Coronary artery (tissue), 2 donors: ENCODE measurements at regions not wholly inside any gene's neighbourhood (a gene's known extent, or its start where the extent isn't known, plus 50 kb on each side); places are given as distances from the start of the nearest gene placed in this dataset.

Experiments
- DNase-seq: peaks from one replicate; pipeline ENCODE4 v3.0.0-alpha.2; 2017; ENCODE audit warnings: low spot score
- H3K27ac ChIP-seq, 2 donors: fragments of 200-600 bp; sonication (generic); one replicate each; pipeline ENCODE4 v1.5.1; 2016 to 2019
- H3K4me3 ChIP-seq: fragments of 200-600 bp; sonication (generic); 2 replicates; pipeline ENCODE4 v1.5.1; 2016; ENCODE audit warnings: mild to moderate bottlenecking, moderate library complexity
- TF ChIP-seq, protein P1 (sequence below): fragments of 200-600 bp; sonication (generic); IDR thresholded peaks from one replicate; pipeline ENCODE4 v1.5.1; 2019; ENCODE audit warnings: antibody characterized with exemption

DNA sequence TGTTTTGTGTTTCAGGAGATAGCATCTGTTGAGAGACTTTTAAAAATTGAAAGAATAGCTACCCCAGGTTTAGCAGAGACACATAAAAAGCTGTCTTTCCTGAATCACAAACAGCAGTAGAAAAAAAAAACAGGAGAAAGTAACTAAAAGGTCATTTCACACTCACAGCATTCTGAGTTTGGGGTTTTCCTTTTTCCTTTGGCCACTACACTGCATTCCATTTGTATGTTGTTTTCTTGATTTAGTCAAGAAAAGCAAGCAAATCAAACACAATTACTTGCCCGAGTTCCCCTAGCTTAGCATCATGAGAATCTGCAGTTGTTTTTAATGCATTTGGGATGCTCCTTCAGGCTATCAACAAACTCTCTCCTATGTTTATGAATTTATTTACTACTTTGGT is 161.0 kb downstream of the KCTD12 start:
- TF ChIP-seq, protein P1, sequence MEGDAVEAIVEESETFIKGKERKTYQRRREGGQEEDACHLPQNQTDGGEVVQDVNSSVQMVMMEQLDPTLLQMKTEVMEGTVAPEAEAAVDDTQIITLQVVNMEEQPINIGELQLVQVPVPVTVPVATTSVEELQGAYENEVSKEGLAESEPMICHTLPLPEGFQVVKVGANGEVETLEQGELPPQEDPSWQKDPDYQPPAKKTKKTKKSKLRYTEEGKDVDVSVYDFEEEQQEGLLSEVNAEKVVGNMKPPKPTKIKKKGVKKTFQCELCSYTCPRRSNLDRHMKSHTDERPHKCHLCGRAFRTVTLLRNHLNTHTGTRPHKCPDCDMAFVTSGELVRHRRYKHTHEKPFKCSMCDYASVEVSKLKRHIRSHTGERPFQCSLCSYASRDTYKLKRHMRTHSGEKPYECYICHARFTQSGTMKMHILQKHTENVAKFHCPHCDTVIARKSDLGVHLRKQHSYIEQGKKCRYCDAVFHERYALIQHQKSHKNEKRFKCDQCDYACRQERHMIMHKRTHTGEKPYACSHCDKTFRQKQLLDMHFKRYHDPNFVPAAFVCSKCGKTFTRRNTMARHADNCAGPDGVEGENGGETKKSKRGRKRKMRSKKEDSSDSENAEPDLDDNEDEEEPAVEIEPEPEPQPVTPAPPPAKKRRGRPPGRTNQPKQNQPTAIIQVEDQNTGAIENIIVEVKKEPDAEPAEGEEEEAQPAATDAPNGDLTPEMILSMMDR, result no peak
- no peak for DNase-seq
- no peak overlapping the region for H3K4me3 ChIP-seq
- no peak overlapping the region for H3K27ac ChIP-seq

- Histone ChIP-seq H3K4me3 (no peak overlapping the region), H3K27ac (no peak overlapping the region)
- TF ChIP-seq, protein P1, result no peak
- DNase-seq, result no peak
Observed at GRCh38 chr13:76724421-76724820, 161.8 kb downstream of the KCTD12 start.

GRCh38 chr13:76723551-76724232 is 162.5 kb downstream of the KCTD12 start:
- no peak overlapping the region for H3K4me3 ChIP-seq
- DNase-seq, result no peak
- peak overlapping the region in 1 of 2 donors; percentile 26 for H3K27ac ChIP-seq
- TF ChIP-seq, protein P1, result no peak

DNA sequence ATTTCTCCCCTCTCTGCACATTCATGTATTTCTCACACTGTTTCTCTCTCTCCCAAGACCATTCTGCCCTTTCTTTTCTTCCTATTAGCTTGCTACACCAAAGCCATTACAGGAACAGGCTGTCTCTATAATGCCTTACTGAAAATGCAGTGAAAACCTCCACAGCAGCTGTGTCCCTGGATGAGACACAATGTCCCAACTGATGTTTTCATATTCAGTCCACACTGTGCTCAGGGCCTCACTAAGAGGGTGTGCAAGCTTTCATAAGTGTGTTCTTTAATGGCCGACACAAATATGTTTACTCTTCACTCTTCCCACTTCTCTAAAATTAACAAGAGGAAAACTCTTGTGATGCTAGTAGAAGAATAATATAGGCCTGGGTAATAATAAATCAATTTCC is 163.4 kb downstream of the KCTD12 start:
- Histone ChIP-seq H3K4me3 (no peak overlapping the region), H3K27ac (no peak overlapping the region)
- DNase-seq, result no peak
- TF ChIP-seq, protein P1, result no peak

GRCh38 chr13:76720821-76721220 is 165.4 kb downstream of the KCTD12 start:
- TF ChIP-seq, protein P1, result no peak
- H3K4me3 ChIP-seq, result no peak overlapping the region
- DNase-seq, result no peak
- H3K27ac ChIP-seq, result no peak overlapping the region

- no peak overlapping the region for H3K27ac ChIP-seq
- TF ChIP-seq, protein P1, result no peak
- no peak for DNase-seq
- no peak overlapping the region for H3K4me3 ChIP-seq
Observed at GRCh38 chr13:76720416-76720815, 165.8 kb downstream of the KCTD12 start.

GRCh38 chr13:76719955-76720354 is 166.2 kb downstream of the KCTD12 start:
- TF ChIP-seq, protein P1, result no peak
- H3K4me3 ChIP-seq, result no peak overlapping the region
- no peak for DNase-seq
- H3K27ac ChIP-seq, result no peak overlapping the region
